HG02943 (cell line): ENCODE measurements at regions not wholly inside any gene's neighbourhood (a gene's known extent, or its start where the extent isn't known, plus 50 kb on each side); places are given as distances from the start of the nearest gene placed in this dataset.

Experiments used
- ATAC-seq: cut with Tn5 transposase; IDR thresholded peaks from one replicate; pipeline ENCODE4 v1.9.1; 2021; ENCODE audit warnings: mild to moderate bottlenecking, low read depth, moderate library complexity; ENCODE audit not compliant: unreplicated experiment

DNA sequence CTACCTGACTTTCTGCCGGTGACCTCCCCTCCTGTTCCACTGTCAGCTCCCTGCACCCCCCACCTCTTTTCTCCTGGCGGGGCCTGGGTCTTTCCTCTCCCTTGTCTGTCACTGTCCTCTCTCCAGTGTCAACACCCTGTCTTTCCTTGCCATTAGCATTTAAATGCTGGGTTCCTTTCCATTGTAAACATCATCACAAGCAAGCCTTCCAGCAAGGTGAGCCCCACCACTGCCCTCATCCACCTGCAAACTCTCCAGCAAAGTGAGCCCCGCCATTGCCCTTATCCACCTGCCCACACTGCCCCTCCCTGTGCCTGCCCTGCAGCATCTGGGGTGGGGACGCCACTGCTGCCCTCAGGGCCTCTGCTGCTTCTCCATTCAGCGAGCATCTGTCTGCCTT is 195.0 kb downstream of the ENGASE start:
- ATAC-seq, result no peak

GRCh38 chr17:79263191-79263590 is 188.6 kb downstream of the ENGASE start:
- ATAC-seq, result no peak

DNA sequence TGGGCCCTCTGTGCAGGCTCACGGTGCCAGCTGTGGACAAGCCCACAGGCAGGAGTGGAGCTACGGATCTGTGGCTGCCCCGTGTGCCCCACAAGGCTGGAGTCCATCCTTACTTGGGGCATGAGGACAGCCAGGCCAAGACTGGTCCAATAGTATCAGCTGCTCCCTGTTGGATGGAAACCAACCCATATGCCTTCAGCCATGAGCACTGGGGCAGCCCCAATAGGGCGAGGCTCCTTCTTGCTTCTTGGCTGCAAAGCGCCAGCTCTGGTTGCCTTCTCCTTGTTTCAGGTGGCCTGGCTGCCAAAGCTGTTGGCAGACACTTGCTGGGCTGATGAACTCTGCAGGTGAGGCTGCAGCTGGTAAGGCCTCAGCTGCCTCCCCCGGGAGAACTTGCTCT is 188.0 kb downstream of the ENGASE start:
- ATAC-seq, result no peak

- no peak for ATAC-seq
Observed at GRCh38 chr17:79261355-79262072, 186.9 kb downstream of the ENGASE start.

GRCh38 chr17:79258843-79259242 is 184.2 kb downstream of the ENGASE start:
- no peak for ATAC-seq

DNA sequence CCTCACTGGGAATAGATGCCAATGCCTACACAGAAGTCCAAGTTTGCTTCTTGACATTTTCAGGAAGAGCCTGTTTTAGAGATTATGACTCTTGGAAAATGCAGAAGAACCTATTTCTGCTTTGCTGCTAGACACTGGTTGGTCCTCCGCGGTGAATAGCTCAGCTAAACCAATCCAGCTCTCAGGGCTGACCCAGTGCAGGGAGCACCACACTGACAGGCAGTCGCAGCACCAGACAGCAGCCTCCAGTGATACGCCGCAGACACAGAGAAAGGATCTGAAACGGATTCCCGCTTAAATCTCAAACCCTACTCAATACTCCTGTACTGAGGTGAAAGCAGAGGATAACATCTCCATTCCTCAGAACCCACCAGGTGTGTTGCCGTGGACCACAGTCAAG is 183.4 kb downstream of the ENGASE start:
- no peak for ATAC-seq

- ATAC-seq, result no peak
Observed at GRCh38 chr17:79255926-79256585, 181.4 kb downstream of the ENGASE start.

GRCh38 chr17:79255456-79255855 is 180.8 kb downstream of the ENGASE start:
- ATAC-seq, result no peak

- no peak for ATAC-seq
Observed at GRCh38 chr17:79255046-79255445, 180.4 kb downstream of the ENGASE start.

GRCh38 chr17:79252886-79253285 is 178.3 kb downstream of the ENGASE start:
- ATAC-seq, result no peak

DNA sequence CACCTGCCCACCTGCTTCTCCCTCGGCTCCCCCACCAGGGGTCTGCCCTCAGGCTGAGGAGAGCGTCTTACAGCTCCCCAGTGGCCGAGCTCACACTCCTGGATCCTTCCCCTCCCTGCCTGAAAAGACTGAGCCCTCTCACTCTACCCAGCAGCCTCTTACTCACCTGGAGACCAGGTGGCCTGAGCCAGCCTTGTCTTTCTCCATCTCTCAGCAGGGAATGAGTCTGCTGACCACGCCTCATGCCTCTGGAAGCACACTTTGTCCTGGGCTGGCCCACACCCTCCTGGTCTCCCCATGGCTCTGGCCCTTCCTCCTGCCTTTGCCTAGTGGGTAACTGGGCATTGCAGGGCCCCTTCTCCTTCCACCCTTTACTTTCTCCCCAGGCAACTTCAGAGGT is 177.2 kb downstream of the ENGASE start:
- ATAC-seq, result no peak

- ATAC-seq, result no peak
Observed at GRCh38 chr17:79249929-79250521, 175.4 kb downstream of the ENGASE start.

GRCh38 chr17:79248843-79249493 is 174.3 kb downstream of the ENGASE start:
- no peak for ATAC-seq

- no peak for ATAC-seq
Observed at GRCh38 chr17:79246225-79247190, 171.9 kb downstream of the ENGASE start.

DNA sequence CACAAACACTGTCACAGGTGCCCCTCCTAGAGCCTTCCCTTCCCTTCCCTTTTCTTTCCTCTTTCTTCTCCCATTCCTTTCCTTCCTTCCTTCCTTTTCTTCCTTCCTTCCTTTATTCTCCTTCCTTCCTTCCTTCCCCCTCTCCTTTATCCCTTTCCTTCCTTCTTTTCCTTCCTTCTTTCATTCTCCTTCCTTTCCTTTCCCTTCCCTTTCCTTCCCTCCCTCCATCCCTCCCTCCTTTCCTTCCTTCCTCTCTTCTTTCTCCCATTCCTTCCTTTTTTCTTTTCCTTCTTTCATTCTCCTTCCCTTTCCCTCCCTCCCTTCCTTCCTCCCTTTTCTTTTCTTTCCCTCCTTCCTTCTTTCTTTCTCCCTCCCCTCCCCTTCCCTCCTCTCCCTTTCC is 170.0 kb downstream of the ENGASE start:
- no peak for ATAC-seq

DNA sequence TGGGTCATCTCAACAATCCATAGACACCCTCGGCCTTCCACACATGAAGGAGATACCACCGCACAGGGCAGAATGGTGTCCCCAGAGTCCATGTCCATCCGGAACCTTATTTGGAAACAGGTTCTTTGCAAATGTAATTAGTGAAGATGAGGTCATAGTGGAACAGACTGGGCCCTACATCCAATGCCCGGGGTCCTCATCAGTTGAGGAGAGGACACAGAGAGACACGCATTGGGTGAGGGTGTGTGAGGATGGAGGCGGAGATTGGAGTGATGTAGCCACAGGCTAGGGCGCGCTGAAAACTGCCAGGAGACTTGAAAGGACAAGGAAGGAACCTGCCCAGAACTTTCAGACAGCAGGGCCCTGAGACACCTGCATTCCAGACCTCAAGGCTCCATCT is 169.4 kb downstream of the ENGASE start:
- ATAC-seq, result no peak

GRCh38 chr17:79243603-79243990 is 169.0 kb downstream of the ENGASE start:
- ATAC-seq, result no peak

DNA sequence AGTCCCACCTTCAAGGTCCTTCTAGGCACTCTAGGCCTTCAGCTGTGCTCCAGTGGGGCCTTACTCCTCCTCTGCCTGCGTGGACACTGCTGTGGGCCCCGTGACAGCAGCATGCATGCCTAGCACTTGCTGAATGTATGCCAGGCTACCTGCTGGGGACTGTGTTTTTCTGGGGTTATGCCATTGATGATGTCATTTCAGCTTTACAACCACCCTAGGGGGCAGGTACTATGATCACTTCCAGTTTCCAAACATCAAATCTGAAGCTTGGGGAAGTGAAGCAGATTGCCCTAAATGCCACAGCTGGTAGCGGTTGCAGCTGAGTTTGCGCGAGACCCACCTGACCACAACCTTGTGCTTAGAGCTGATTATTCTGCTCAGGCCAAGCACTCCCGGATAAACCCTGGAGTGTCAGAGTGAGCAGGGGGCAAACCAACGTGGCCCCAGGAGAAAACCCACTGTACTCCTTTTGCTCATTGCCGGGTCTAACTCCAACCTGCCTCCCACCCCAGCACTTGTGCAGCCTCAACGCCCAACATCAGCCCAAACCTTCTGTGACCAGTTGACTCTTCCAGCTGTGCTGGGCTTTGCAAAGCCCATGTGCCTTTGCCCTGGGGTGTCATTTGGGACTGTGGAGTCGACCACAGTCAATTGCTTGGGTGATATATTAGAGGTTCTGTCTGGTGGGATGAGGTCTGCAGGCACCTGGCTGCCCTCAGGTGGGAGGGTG is 168.4 kb downstream of the ENGASE start:
- no peak for ATAC-seq

DNA sequence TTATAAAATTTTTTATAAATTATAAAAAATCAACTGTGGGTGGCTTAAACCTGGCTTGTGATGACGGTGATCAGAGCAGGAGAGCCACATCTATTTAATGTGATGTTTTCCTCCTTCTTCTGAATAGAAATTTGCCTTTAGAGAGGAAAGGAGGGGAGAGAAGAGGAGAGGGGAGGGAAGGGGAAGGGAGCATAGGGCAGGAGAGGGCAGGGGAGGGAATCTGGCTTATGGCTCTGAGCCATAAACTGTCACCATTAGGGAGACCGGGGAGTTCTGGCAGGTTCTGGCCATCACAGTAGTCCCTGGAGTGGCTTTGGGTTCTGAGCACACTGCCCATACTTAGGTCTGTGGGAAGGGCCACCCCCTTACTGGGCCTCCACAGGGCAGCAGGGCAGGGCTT is 167.8 kb downstream of the ENGASE start:
- no peak for ATAC-seq

- no peak for ATAC-seq
Observed at GRCh38 chr17:79241616-79242015, 167.0 kb downstream of the ENGASE start.
